Duodenal mucosa (tissue), 2 donors: ENCODE measurements at regions not wholly inside any gene's neighbourhood (a gene's known extent, or its start where the extent isn't known, plus 50 kb on each side); places are given as distances from the start of the nearest gene placed in this dataset.
"Not testable (repeated sequence)": the region's sequence is repeated elsewhere in the genome, so short reads cannot be mapped to it uniquely, and the experiment has no call there.

ENCODE experiments used
- H3K27ac ChIP-seq: one replicate; pipeline ENCODE4 v1.7.0; 2013; ENCODE audit warnings: low read depth, low read length
- H3K27me3 ChIP-seq, 2 donors: one replicate each; pipeline ENCODE4 v1.7.0; 2013; ENCODE audit warnings: low read length in 2 of 2, control low read depth in 1 of 2; ENCODE audit not compliant: insufficient read depth in 2 of 2, control insufficient read depth in 1 of 2
- H3K36me3 ChIP-seq, 2 donors: one replicate each; pipeline ENCODE4 v1.7.0; 2013; ENCODE audit warnings: low read length in 2 of 2, control low read depth in 1 of 2; ENCODE audit not compliant: insufficient read depth in 2 of 2, control insufficient read depth in 1 of 2
- H3K4me1 ChIP-seq, 2 donors: one replicate each; pipeline ENCODE4 v1.7.0; 2013; ENCODE audit warnings: low read length in 2 of 2, control low read depth in 1 of 2; ENCODE audit not compliant: insufficient read depth in 2 of 2, control insufficient read depth in 1 of 2
- H3K4me3 ChIP-seq, 2 donors: one replicate each; pipeline ENCODE4 v1.7.0; 2013; ENCODE audit warnings: low read length in 2 of 2, low read depth in 1 of 2
- H3K9ac ChIP-seq, 2 donors: one replicate each; pipeline ENCODE4 v1.7.0; 2013; ENCODE audit warnings: low read length in 2 of 2, low read depth in 1 of 2
- H3K9me3 ChIP-seq, 2 donors: one replicate each; pipeline ENCODE4 v1.7.0; 2013; ENCODE audit warnings: low read length in 2 of 2, control low read depth in 1 of 2; ENCODE audit not compliant: control insufficient read depth in 1 of 2

DNA sequence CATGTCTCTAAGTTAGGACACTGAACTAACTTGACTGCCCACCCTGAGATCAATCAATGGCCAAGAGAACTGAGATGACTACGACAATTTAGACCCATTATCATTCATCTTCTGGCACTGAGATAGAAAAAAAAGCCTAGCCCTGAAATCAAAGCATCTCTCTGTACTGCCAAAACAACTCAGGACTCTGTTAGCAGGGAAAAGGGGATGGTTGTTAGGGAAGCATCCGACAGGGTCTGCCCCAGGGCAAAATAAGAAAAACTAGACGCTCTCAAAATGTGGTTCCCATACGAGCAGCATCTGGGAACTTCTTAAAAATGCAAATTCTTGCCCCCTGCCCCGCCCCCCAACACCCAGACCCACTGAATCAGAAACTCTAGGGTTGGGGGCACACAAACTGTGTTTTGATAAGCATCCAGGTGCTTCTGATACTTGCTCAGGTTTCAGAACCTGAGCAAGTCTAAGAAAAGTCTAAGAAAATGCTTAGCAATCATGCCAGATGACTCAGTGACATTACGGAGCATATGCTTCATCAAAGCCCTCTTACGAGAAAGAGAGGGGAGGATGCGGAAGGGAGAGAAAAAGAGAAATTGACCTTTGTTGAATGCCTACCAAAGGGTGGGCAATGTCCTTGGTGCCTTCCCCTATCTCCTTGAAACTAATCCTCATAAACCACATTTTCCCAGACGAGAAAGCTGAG lies 172.8 kb upstream of the HES1 start:
- H3K27ac ChIP-seq, result no peak overlapping the region
- H3K4me1 ChIP-seq, result peaks cover 45 to 47% of the 10 kb centered on the region in 2 donors
- H3K36me3 ChIP-seq, result no peaks in the 10 kb centered on the region
- peaks cover 0 to 5% of the 10 kb centered on the region in 2 donors for H3K27me3 ChIP-seq
- no peaks in the 10 kb centered on the region for H3K9me3 ChIP-seq
- no peak overlapping the region for H3K4me3 ChIP-seq
- no peak overlapping the region for H3K9ac ChIP-seq

DNA sequence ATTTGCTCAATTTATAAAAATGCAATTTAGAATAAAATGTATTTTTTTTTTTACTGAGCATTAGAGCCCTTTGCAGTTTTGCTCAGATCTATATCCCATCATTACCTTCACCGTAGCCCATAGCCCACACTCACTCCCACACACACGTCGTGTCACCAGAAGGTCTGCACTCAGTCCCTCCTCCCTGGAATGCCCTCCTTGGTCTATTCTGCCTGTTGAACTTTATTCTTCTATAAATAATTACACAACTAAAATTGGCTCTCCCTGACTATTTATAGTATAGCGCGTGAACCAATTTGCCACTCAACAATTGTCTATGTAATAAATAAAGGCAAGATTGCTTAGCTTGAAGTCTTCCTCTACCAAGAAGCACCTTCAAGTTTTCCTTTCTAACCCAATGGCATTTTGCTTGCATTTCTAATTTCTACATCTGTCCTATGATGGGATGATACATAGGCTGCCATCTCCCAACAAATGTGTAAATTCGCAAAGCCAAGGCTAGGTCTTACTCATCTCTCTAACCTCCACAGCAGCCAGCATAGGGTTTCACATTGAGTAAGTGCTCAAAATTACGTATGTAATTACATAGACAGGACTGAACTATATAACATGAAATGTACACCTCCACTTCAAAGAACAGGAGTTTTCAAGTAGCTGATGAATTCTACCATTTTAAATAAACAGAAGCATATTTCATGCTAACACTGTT lies 172.0 kb upstream of the HES1 start:
- Histone ChIP-seq H3K4me3 (no peak overlapping the region), H3K4me1 (peaks cover 45 to 47% of the 10 kb centered on the region in 2 donors), H3K27me3 (peaks cover 0 to 5% of the 10 kb centered on the region in 2 donors), H3K36me3 (no peaks in the 10 kb centered on the region), H3K27ac (no peak overlapping the region), H3K9me3 (no peaks in the 10 kb centered on the region), H3K9ac (no peak overlapping the region)

DNA sequence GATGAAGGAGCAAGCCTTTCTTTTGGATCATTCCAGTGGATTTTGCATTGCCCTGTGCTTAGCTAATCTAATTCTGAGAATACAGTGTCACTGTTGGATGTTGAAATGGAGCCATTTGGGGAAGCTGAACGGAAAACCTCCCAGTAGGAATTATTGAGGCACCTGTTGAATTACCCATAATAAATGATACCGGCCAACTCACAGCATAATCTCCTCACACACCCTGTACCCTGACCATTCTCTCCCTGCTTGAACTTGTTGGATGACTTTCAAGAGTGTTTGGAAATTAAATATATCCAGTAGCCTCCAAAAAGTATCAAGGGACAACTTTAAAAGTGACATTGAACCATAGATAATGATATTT lies 171.4 kb upstream of the HES1 start:
- peaks cover 45 to 47% of the 10 kb centered on the region in 2 donors for H3K4me1 ChIP-seq
- H3K27me3 ChIP-seq, result peaks cover 0 to 5% of the 10 kb centered on the region in 2 donors
- H3K36me3 ChIP-seq, result no peaks in the 10 kb centered on the region
- H3K9me3 ChIP-seq, result no peaks in the 10 kb centered on the region
- no peak overlapping the region for H3K4me3 ChIP-seq
- no peak overlapping the region for H3K9ac ChIP-seq
- no peak overlapping the region for H3K27ac ChIP-seq

DNA sequence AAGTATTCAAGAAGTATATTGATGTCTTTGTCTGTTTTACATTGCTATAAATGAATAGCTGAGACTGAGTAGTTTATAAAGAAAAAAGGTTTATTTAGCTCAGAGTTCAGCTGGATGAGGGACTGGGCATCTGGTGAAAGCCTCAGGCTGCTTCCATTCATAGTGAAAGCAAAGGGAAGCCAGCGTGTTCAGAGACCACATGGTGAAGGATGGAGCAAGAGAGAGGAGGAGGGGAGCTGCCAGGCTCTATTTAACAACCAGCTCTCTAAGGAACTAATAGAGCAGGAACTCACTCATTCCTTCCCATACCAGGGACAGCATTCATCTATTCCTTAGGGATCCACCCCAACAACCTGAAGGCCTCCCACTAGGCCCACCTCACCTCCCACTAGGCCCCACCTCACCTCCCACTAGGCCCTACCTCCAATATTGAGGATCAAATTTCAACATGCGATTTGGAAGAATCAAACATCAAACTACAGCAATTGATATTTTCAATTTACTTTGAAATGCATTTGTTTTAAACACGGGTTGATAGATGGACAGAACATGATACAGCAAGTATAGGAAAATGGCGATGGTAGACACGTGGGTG lies 167.5 kb upstream of the HES1 start:
- Histone ChIP-seq H3K4me3 (no peak overlapping the region), H3K27ac (no peak overlapping the region), H3K36me3 (no peaks in the 10 kb centered on the region), H3K9ac (no peak overlapping the region), H3K9me3 (no peaks in the 10 kb centered on the region), H3K4me1 (peaks cover 33 to 38% of the 10 kb centered on the region in 2 donors), H3K27me3 (no peaks in the 10 kb centered on the region)

DNA sequence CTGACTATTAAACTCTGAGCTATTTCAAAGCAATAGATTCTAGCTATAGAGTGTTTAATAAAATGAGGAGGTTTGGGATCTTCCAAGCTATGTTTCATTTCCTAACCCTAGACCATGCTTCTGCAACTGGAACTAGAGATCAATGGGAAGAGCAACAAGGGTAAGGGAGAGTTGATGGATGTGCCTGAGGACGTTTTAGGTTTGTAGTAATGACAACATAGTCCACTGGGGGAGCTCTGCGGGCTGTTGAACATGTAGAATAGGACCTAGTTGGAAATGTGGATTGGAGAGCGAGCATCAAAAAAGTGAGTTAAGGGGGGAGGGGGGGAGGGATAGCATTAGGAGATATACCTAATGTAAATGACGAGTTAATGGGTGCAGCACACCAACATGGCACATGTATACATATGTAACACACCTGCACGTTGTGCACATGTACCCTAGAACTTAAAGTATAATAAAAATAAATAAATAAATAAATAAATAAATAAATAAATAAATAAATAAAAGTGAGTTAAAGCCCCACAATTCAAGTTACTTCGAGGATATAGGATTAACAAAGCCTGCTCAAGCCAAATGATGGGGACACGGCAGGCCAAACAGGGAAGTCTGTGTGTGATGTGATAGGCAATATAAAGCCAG lies 165.7 kb upstream of the HES1 start:
- not testable (repeated sequence) for H3K27ac ChIP-seq, H3K36me3 ChIP-seq, H3K27me3 ChIP-seq, H3K9ac ChIP-seq, H3K9me3 ChIP-seq
- H3K4me3 ChIP-seq, result peak overlapping the region in 1 of 2 donors; percentile 25
- peaks cover 28 to 32% of the 10 kb centered on the region in 2 donors for H3K4me1 ChIP-seq

DNA sequence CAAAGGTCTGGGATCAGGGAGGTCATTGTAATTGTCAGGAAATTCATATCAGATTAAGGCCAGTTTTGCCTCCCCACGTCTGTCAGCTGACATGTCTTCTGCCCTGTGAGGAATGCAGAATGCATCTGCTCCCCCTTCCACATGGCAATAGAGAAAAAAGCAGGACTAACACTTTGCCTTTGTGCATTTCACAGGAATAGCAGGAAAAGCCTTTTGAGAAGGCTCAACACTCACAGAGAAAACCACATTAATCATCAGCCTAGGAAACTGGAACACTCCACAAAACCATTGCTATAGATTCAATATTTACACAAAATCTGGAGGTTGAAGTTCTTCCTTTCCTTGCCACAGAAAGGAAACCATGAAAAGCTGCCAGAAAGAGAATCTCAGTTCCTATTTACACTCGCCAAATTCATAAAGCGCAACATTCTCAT lies 165.2 kb upstream of the HES1 start:
- Histone ChIP-seq H3K27ac (no peak overlapping the region), H3K4me1 (peaks cover 23 to 31% of the 10 kb centered on the region in 2 donors)

DNA sequence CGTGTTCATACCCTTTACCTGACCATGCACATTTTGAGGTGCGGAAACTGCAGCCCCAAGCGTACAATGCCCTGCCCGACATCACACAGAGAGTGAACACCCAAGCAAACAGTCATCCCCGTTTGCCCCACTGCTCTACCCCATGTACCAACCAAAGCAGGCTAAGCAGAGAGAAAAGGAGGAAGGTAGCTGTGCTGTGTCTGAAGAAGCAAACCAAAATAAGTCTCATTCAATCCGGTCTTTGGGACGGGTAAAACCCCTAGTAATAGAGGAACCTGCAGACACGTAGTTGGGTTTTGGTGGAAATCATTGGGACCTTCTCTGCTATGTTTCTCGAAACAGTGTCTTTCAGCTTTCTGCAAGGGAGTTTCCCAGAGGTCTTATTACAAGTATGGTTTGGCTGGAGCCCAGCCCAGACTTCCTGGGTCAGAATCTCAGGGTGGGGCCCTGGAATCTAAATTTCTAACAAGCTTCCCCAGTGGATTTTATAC lies 164.6 kb upstream of the HES1 start:
- no peak overlapping the region for H3K27ac ChIP-seq
- H3K9me3 ChIP-seq, result no peaks in the 10 kb centered on the region
- H3K4me3 ChIP-seq, result peak overlapping the region; percentile 14 to 31
- no peaks in the 10 kb centered on the region for H3K27me3 ChIP-seq
- H3K9ac ChIP-seq, result peak overlapping the region in 1 of 2 donors; percentile 27
- peaks cover 22 to 29% of the 10 kb centered on the region in 2 donors for H3K4me1 ChIP-seq
- H3K36me3 ChIP-seq, result no peaks in the 10 kb centered on the region

More for the DNA sequence above, 165.2 kb upstream of the HES1 start:
- Histone ChIP-seq H3K9ac (no peak overlapping the region), H3K4me3 (peak overlapping the region; percentile 25 to 31), H3K9me3 (no peaks in the 10 kb centered on the region), H3K27me3 (no peaks in the 10 kb centered on the region), H3K36me3 (no peaks in the 10 kb centered on the region)

DNA sequence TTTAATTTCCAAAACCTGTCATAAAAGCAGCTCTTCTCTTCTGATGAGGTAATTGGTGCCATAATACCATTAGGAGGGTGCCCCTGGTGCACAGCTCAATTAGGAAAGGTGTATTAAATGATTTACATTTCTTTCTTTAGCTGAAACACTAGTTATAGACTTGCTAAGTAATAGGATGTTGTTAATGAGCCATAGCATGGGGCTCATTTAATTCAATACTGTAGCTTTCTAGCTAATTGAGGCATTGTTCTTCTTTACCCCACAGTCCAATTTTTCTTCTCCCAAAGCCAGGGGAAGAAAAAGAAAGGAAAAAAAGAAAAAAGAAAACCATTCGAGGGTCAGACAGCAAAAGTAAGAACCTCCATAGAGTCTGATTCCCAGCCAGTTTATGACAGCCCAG lies 164.0 kb upstream of the HES1 start:
- H3K4me3 ChIP-seq, result no peak overlapping the region
- peaks cover 22 to 29% of the 10 kb centered on the region in 2 donors for H3K4me1 ChIP-seq
- H3K27me3 ChIP-seq, result no peaks in the 10 kb centered on the region
- no peaks in the 10 kb centered on the region for H3K9me3 ChIP-seq
- no peak overlapping the region for H3K27ac ChIP-seq
- no peaks in the 10 kb centered on the region for H3K36me3 ChIP-seq
- H3K9ac ChIP-seq, result no peak overlapping the region

DNA sequence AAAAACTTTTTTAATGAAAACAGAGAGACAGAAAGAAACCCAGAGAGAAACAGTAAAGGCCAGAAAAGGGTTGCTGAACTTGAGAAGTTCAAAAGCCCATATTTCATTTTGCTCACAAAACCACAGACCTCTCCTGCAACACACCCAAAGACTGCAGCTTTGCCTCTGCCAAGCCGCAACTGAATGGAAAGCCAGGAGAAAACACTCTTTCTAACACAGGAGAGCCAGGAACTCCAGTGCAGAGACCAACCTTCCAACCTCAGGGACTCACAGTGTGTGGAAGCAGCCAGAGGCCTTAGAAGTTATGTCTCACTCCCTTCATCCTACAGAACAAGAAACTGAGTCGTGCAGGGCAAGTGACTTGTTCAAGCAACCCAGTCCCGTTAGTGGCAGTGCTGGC lies 163.1 kb upstream of the HES1 start:
- no peaks in the 10 kb centered on the region for H3K36me3 ChIP-seq
- no peaks in the 10 kb centered on the region for H3K27me3 ChIP-seq
- no peak overlapping the region for H3K4me3 ChIP-seq
- no peaks in the 10 kb centered on the region for H3K9me3 ChIP-seq
- H3K27ac ChIP-seq, result no peak overlapping the region
- peaks cover 22 to 32% of the 10 kb centered on the region in 2 donors for H3K4me1 ChIP-seq
- H3K9ac ChIP-seq, result no peak overlapping the region
